ACC112 (cell line): ENCODE measurements at regions not wholly inside any gene's neighbourhood (a gene's known extent, or its start where the extent isn't known, plus 50 kb on each side); places are given as distances from the start of the nearest gene placed in this dataset.
A peak's percentile ranks its signal among the peaks of the same experiment; 100 is the strongest.

ENCODE experiments used
- H2AFZ ChIP-seq: fragments of 200-600 bp; sonication (generic); one replicate; pipeline ENCODE4 v1.6.0; 2017; ENCODE audit warnings: antibody characterized with exemption, low read length; ENCODE audit not compliant: unreplicated experiment
- H3K27ac ChIP-seq: fragments of 200-600 bp; sonication (generic); 2 replicates; pipeline ENCODE4 v1.5.1; 2014; ENCODE audit warnings: low read depth, mild to moderate bottlenecking, antibody characterized with exemption, low read length, moderate library complexity
- H3K27me3 ChIP-seq: fragments of 200-600 bp; sonication (generic); 2 replicates; pipeline ENCODE4 v1.6.1; 2014; ENCODE audit warnings: mild to moderate bottlenecking, antibody characterized with exemption, low read length, moderate library complexity, mixed read lengths; ENCODE audit not compliant: insufficient read depth
- H3K36me3 ChIP-seq: fragments of 200-600 bp; sonication (generic); 2 replicates; pipeline ENCODE4 v1.6.1; 2016; ENCODE audit warnings: mild to moderate bottlenecking, antibody characterized with exemption, low read length, moderate library complexity, mixed read lengths; ENCODE audit not compliant: insufficient read depth
- H3K4me1 ChIP-seq: fragments of 200-600 bp; sonication (generic); one replicate; pipeline ENCODE4 v1.6.1; 2016; ENCODE audit warnings: low read length, mixed read lengths; ENCODE audit not compliant: insufficient read depth, unreplicated experiment, control insufficient read depth
- H3K4me3 ChIP-seq: fragments of 200-600 bp; sonication (generic); 2 replicates; pipeline ENCODE4 v1.5.1; 2014; ENCODE audit warnings: mild to moderate bottlenecking, low read depth, low read length
- H3K79me2 ChIP-seq: fragments of 200-600 bp; sonication (generic); one replicate; pipeline ENCODE4 v1.6.0; 2016; ENCODE audit warnings: low read length; ENCODE audit not compliant: control insufficient read depth, unreplicated experiment, insufficient read depth

DNA sequence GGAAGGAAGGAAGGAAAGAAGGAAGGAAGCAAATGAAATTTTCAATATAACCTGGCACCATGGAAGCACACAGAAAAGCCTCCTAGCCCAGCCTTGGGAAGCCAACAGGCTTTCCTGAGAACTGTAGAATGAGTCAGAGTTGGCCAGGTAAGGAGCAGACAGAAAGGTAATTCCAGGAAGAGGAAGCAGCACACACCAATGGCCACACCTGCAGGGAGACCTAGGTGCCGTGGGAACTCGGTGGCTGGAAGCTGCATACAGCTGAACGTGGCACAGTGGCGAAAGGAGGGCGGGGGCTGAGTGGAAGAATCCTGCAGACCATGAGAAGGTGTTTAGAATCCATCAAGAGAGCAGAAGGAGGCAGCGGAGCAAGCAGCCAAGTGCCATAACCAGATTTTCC is 224.8 kb upstream of the RREB1 start:
- H3K4me3 ChIP-seq, result no peak overlapping the region
- H3K4me1 ChIP-seq, result peaks cover 8% of the 10 kb centered on the region
- no peaks in the 10 kb centered on the region for H3K36me3 ChIP-seq
- no peaks in the 10 kb centered on the region for H3K27me3 ChIP-seq
- no peaks in the 10 kb centered on the region for H3K79me2 ChIP-seq
- no peak overlapping the region for H2AFZ ChIP-seq
- no peak overlapping the region for H3K27ac ChIP-seq

DNA sequence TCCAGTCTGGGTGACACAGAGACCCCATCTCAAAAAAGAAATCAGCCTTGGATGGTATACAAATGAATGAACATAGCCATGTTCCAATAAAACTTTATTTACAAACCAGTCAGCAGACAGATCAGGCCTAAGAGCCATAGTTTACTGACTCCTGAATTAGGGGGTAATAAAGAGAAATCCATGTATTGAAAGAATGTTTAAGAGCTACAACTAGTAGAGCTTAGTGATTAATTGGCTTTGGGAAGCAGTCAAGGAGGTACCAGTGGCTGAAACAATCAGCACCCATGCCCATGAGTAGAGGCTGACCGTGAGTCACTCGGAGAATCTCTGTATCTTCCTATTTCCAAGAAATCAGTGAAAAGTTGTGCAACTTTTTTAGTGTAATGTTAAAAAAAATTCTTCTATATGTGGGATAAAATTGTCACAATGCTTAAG is 223.6 kb upstream of the RREB1 start:
- Histone ChIP-seq H3K36me3 (no peaks in the 10 kb centered on the region), H2AFZ (no peak overlapping the region), H3K4me3 (no peak overlapping the region), H3K4me1 (peaks cover 7% of the 10 kb centered on the region), H3K79me2 (no peaks in the 10 kb centered on the region), H3K27ac (no peak overlapping the region), H3K27me3 (no peaks in the 10 kb centered on the region)

DNA sequence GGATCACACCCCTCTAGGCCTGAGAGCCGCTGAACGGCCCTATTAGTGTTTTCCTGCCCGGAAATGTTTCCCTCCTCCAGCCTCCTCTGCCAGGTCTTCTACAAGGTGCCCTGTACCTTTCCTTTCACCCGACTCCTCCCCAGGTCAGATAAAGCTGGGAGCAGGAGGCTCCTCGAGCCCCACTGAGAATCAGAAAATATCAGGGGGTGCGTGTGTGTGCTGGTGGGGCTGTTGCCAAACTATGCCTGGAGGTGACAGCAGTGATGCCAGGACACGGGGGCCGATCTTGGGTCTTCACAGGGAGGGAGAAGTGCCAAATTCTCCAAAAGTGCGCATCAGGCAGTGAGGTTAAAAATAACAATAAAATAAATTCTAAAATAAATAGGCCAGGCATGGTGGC is 222.8 kb upstream of the RREB1 start:
- H3K79me2 ChIP-seq, result no peaks in the 10 kb centered on the region
- H3K4me3 ChIP-seq, result no peak overlapping the region
- H3K27ac ChIP-seq, result no peak overlapping the region
- no peaks in the 10 kb centered on the region for H3K36me3 ChIP-seq
- no peak overlapping the region for H2AFZ ChIP-seq
- H3K27me3 ChIP-seq, result no peaks in the 10 kb centered on the region
- H3K4me1 ChIP-seq, result no peaks in the 10 kb centered on the region

DNA sequence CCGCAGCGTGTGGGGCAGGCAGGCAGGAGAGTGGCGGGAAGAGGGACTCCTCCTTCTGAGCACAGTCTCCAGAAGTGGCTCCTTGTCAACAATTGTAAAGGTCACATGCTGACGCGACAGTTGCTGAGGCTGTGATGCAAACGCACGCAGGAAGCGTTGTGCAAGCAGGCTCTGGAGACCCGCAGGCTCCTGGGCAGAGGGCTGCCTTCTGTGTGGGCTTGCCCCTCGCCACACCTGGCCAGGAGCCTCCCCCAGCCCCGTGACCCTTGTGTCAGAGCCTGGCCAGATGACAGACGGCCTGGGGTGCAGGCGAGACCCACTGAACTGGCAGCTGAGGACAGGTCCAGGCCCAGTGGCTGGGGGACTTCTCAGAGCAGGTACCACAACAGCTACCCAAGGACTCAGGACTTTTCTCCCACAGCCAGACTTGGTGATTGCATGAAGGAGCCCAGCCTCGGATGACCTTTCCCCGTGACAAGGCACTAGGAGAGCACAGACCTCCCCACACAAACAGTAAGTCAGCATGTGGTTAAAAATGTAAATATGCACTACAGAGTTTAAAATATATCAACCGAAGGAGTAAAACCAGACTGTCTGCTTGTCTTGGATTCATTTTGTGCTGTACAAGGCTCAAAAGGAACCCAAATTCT is 222.1 kb upstream of the RREB1 start:
- Histone ChIP-seq H3K27ac (no peak overlapping the region), H3K4me3 (no peak overlapping the region), H2AFZ (no peak overlapping the region), H3K36me3 (no peaks in the 10 kb centered on the region), H3K4me1 (no peaks in the 10 kb centered on the region), H3K27me3 (no peaks in the 10 kb centered on the region), H3K79me2 (no peaks in the 10 kb centered on the region)

DNA sequence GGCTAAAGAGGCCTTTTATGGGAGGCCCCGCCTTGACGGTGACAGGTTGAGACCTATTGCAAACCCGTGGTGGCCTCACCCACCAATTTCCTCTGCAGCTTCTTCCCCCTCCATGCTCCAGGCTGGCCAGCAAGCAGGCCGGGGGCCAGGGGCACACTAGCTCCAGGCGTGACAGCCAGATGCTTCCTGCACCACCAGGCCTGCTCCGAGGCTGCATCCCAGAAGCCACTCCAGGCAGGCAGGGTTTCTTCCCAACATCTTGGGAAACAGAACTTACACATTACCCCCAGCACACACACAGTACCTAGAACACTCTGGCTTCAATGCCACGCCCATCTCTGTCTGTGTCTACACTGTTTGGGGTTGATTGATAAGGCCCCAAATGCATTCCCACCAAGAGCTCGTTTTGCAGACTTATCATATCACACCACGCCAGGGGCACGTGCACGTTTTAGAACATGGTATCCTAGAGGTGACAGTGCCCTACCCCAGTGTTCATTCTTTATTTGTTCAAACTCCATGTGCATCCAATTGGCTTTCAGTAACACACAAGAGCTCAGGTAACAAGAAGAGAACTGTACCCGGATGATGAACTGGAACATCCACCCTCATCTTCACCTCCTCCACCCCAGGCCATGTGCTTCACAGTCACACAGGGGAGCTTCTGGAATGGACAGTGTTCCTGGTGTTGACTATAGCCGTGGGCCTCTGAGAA is 221.4 kb upstream of the RREB1 start:
- Histone ChIP-seq H3K4me3 (no peak overlapping the region), H3K4me1 (no peaks in the 10 kb centered on the region), H3K27ac (no peak overlapping the region), H3K36me3 (no peaks in the 10 kb centered on the region), H3K27me3 (no peaks in the 10 kb centered on the region), H3K79me2 (no peaks in the 10 kb centered on the region), H2AFZ (no peak overlapping the region)

DNA sequence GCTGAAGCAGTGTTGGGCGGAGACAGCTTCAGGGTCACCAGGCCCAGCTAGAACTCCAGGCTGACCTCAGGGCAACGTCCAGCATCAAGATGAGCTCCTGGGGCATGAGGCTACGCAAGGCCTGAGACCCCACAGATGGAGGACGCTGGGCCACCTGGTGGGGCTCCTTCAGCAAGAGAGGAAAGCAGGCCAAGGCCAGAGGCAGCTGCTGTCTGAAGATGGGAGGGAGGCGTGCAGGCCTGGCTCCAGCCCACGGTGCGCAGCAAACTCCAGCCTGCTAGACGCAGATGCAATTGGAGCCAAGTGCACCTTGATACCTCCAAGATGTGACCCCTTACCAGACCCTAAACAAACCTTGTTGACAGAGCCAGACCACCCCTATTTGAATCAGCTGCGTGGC is 220.9 kb upstream of the RREB1 start:
- H3K79me2 ChIP-seq, result no peaks in the 10 kb centered on the region
- no peak overlapping the region for H3K4me3 ChIP-seq
- no peaks in the 10 kb centered on the region for H3K27me3 ChIP-seq
- H3K27ac ChIP-seq, result no peak overlapping the region
- H2AFZ ChIP-seq, result no peak overlapping the region
- H3K4me1 ChIP-seq, result no peaks in the 10 kb centered on the region
- H3K36me3 ChIP-seq, result no peaks in the 10 kb centered on the region

DNA sequence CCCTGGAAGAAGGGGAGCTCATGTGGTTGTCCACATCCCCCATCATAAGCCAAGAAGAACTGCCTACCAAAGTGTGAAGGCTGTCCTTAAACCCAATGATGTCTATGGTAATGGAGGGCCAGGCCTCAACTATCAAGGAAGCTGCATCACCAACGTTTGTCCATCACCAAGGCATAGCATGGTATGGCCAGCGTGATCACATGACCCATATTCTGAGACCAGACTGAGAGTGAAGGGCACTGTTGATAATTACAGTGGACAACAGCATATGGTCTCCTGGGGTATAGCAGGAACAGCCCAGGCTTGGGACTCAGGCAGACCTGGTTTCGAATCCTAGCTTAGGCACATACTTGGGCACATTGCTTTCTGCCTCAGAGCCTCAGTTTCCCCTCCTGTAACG is 218.2 kb upstream of the RREB1 start:
- H3K36me3 ChIP-seq, result no peaks in the 10 kb centered on the region
- no peak overlapping the region for H3K4me3 ChIP-seq
- no peaks in the 10 kb centered on the region for H3K4me1 ChIP-seq
- no peak overlapping the region for H2AFZ ChIP-seq
- H3K27me3 ChIP-seq, result no peaks in the 10 kb centered on the region
- no peaks in the 10 kb centered on the region for H3K79me2 ChIP-seq
- no peak overlapping the region for H3K27ac ChIP-seq

DNA sequence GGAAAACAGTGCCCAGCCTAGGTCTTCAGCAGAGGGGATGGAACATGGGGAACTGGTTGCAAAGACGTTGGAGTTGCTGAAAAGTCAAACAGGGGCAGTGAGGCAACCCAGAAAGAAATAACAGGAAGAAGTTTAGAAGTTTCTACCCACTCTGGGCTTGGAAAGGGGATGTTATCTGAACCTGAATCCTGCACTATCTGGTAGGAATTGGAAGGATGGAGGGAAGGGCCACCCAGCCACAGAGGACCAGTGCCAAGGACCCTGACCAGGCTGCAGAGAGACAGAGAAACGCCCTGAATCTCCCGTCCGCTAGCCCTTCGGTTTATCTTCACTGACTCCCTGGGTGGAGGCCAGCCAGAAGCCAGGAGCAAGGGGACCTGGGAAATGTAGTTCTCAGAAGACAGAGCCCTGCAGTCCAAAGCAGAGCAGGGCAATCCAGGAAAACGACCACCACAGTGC is 217.3 kb upstream of the RREB1 start:
- Histone ChIP-seq H3K79me2 (no peaks in the 10 kb centered on the region), H3K4me1 (no peaks in the 10 kb centered on the region), H2AFZ (peak overlapping the region; percentile 22), H3K4me3 (no peak overlapping the region), H3K27me3 (no peaks in the 10 kb centered on the region), H3K36me3 (no peaks in the 10 kb centered on the region), H3K27ac (no peak overlapping the region)

DNA sequence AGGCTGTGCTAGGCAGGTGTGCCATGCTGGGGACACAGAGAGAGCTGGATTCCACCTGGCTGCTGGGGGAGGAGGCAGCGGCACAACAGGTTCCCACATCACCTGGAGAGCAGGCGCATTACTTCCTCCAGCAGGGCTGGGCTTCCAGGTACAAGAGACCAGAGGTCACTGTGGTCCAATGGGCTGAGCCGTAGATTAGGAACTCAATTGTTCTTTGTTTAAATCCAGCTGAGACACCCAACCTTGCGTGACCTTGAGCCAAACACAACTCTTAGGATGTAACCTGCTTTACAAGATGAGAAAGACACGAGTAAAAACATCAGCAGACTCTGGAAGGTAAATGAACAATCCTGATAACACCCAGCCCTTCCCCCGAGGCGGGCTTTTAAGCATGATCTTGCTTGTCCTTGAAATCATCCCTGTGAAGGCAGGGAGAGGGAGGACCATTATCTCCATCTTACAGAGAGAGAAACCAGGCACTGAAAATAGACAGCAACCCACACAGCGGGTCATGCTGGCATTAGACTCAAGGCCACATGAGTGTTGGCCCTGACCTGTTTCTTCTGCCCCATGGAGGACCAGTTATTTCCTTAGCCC is 216.5 kb upstream of the RREB1 start:
- Histone ChIP-seq H3K27ac (no peak overlapping the region), H3K4me3 (no peak overlapping the region), H3K4me1 (no peaks in the 10 kb centered on the region), H3K79me2 (no peaks in the 10 kb centered on the region), H3K27me3 (peaks cover 6% of the 10 kb centered on the region; the same call in 1 of the 2 replicates), H2AFZ (no peak overlapping the region), H3K36me3 (no peaks in the 10 kb centered on the region)

DNA sequence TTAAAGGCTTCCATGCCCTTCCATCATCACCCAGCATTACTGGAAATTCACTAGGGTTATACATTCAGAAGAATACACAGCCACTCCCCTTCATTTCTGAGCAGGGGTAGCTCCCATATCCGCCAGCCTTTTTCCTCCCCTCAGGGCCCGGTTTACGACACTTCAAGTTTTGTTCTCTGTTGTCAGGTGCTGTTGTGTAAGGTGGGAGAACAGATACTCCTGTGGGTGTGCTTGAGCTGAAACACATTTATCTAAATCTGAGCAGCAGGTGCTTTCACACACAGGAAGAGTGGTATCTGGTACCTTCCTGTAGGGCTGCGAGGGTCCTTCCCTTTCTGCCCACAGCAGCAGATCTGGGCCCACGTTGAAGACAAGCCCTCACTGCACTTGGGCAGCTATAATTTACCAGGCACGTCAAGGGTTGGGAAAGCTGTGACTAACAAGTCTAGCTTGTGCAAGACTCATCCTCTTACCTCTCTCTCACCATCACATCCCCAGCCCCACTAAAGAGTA is 215.8 kb upstream of the RREB1 start:
- no peak overlapping the region for H3K4me3 ChIP-seq
- H3K4me1 ChIP-seq, result no peaks in the 10 kb centered on the region
- no peaks in the 10 kb centered on the region for H3K36me3 ChIP-seq
- no peak overlapping the region for H2AFZ ChIP-seq
- H3K79me2 ChIP-seq, result no peaks in the 10 kb centered on the region
- H3K27me3 ChIP-seq, result peaks cover 11% of the 10 kb centered on the region; the same call in 1 of the 2 replicates
- H3K27ac ChIP-seq, result no peak overlapping the region
